ENCODE measurements at regions not wholly inside any gene's neighbourhood (a gene's known extent, or its start where the extent isn't known, plus 50 kb on each side); places are given as distances from the start of the nearest gene placed in this dataset.

GRCh38 chr2:2942225-2942624 lies 435.4 kb downstream of the EIPR1 start:
- H3K27me3 Mint-ChIP-seq (ENCODE audit: unreplicated experiment) = peaks cover 3% of the 10 kb centered on the region
- no peak overlapping the region for H3K27ac Mint-ChIP-seq (ENCODE audit: unreplicated experiment)
- TF ChIP-seq CTCF (IDR thresholded peaks at IDR 0.05; ENCODE audit: partially characterized antibody, unreplicated experiment) = no peak
- H3K4me3 Mint-ChIP-seq (ENCODE audit: unreplicated experiment) = no peak overlapping the region
- DNase-seq = no peak
- peaks cover 15% of the 10 kb centered on the region for H3K36me3 Mint-ChIP-seq (ENCODE audit: unreplicated experiment)
- H3K9me3 Mint-ChIP-seq (ENCODE audit: unreplicated experiment) = peaks cover 7% of the 10 kb centered on the region
- peaks cover 3% of the 10 kb centered on the region for H3K4me1 Mint-ChIP-seq (ENCODE audit: low read depth, unreplicated experiment)

- H3K4me3 Mint-ChIP-seq (ENCODE audit: unreplicated experiment) = no peak overlapping the region
- peaks cover 3% of the 10 kb centered on the region for H3K27me3 Mint-ChIP-seq (ENCODE audit: unreplicated experiment)
- peaks cover 22% of the 10 kb centered on the region for H3K36me3 Mint-ChIP-seq (ENCODE audit: unreplicated experiment)
- H3K4me1 Mint-ChIP-seq (ENCODE audit: low read depth, unreplicated experiment) = peaks cover 3% of the 10 kb centered on the region
- H3K9me3 Mint-ChIP-seq (ENCODE audit: unreplicated experiment) = peaks cover 12% of the 10 kb centered on the region
- no peak for TF ChIP-seq CTCF (IDR thresholded peaks at IDR 0.05; ENCODE audit: partially characterized antibody, unreplicated experiment)
- no peak overlapping the region for H3K27ac Mint-ChIP-seq (ENCODE audit: unreplicated experiment)
- no peak for DNase-seq
These were observed 436.4 kb downstream of the EIPR1 start for GRCh38 chr2:2941205-2941604.

DNA sequence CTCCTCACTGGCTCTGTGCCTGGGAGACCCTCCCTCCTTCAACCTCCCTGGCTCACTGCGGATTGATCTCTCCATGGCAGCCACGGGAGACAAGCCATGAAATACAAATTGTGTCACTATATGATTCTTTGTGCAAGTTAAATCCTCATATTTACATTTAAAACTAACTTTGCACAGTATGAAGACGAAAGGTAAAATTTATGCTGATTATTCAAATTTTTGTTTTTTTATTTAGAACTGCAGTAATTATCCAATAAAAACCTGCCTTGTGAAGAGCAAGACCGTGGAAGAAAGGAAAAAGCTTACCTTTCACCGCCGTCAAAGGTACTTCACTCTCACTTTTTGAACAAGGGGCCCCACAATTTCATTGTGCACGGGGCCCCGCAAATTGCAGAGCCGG lies 436.9 kb downstream of the EIPR1 start:
- Mint-ChIP-seq H3K27ac (ENCODE audit: unreplicated experiment) (no peak overlapping the region), H3K36me3 (ENCODE audit: unreplicated experiment) (peaks cover 22% of the 10 kb centered on the region), H3K27me3 (ENCODE audit: unreplicated experiment) (peaks cover 3% of the 10 kb centered on the region), H3K9me3 (ENCODE audit: unreplicated experiment) (peaks cover 12% of the 10 kb centered on the region), H3K4me3 (ENCODE audit: unreplicated experiment) (no peak overlapping the region), H3K4me1 (ENCODE audit: low read depth, unreplicated experiment) (peaks cover 3% of the 10 kb centered on the region)
- TF ChIP-seq CTCF (IDR thresholded peaks at IDR 0.05; ENCODE audit: partially characterized antibody, unreplicated experiment) = no peak
- no peak for DNase-seq

- Mint-ChIP-seq H3K27ac (ENCODE audit: unreplicated experiment) (no peak overlapping the region), H3K4me1 (ENCODE audit: low read depth, unreplicated experiment) (peaks cover 3% of the 10 kb centered on the region), H3K4me3 (ENCODE audit: unreplicated experiment) (no peak overlapping the region), H3K36me3 (ENCODE audit: unreplicated experiment) (peaks cover 19% of the 10 kb centered on the region), H3K27me3 (ENCODE audit: unreplicated experiment) (peaks cover 3% of the 10 kb centered on the region), H3K9me3 (ENCODE audit: unreplicated experiment) (peaks cover 12% of the 10 kb centered on the region)
- no peak for DNase-seq
- TF ChIP-seq CTCF (IDR thresholded peaks at IDR 0.05; ENCODE audit: partially characterized antibody, unreplicated experiment) = no peak
These were observed 437.6 kb downstream of the EIPR1 start for GRCh38 chr2:2940061-2940460.

GRCh38 chr2:2939078-2939795 lies 438.4 kb downstream of the EIPR1 start:
- TF ChIP-seq CTCF (IDR thresholded peaks at IDR 0.05; ENCODE audit: partially characterized antibody, unreplicated experiment) = no peak
- no peak overlapping the region for H3K4me3 Mint-ChIP-seq (ENCODE audit: unreplicated experiment)
- H3K27me3 Mint-ChIP-seq (ENCODE audit: unreplicated experiment) = peaks cover 3% of the 10 kb centered on the region
- no peak for DNase-seq
- H3K27ac Mint-ChIP-seq (ENCODE audit: unreplicated experiment) = no peak overlapping the region
- H3K4me1 Mint-ChIP-seq (ENCODE audit: low read depth, unreplicated experiment) = peaks cover 7% of the 10 kb centered on the region
- H3K36me3 Mint-ChIP-seq (ENCODE audit: unreplicated experiment) = peaks cover 18% of the 10 kb centered on the region
- H3K9me3 Mint-ChIP-seq (ENCODE audit: unreplicated experiment) = peaks cover 12% of the 10 kb centered on the region

All from glutamatergic neuron (in vitro differentiated cells).